ENCODE measurements at regions not wholly inside any gene's neighbourhood (a gene's known extent, or its start where the extent isn't known, plus 50 kb on each side); places are given as distances from the start of the nearest gene placed in this dataset.

DNA sequence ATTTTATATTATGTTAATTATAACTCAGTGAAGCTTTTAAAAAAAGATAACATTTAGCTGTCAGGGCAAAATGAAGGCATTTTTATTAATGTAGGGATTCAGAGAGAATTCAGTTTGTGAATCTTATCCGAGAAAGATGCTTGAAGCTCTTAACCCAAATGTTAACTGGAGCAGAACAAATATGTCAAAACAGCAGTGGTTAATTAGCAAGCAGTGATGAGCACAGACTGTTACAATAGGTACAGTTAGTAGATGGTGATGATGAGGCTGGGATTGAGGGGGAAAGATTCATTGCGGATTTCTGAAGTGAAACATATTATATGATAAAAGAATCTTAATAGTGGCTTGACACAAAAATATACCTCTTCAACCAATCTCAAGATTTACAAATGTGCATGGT is 356.7 kb downstream of the DIRAS2 start:
- Mint-ChIP-seq H3K27me3 (no peaks in the 10 kb centered on the region), H3K4me1 (ENCODE audit: low read depth) (no peaks in the 10 kb centered on the region)
- DNase-seq (ENCODE audit: low spot score, unreplicated experiment): no peak

DNA sequence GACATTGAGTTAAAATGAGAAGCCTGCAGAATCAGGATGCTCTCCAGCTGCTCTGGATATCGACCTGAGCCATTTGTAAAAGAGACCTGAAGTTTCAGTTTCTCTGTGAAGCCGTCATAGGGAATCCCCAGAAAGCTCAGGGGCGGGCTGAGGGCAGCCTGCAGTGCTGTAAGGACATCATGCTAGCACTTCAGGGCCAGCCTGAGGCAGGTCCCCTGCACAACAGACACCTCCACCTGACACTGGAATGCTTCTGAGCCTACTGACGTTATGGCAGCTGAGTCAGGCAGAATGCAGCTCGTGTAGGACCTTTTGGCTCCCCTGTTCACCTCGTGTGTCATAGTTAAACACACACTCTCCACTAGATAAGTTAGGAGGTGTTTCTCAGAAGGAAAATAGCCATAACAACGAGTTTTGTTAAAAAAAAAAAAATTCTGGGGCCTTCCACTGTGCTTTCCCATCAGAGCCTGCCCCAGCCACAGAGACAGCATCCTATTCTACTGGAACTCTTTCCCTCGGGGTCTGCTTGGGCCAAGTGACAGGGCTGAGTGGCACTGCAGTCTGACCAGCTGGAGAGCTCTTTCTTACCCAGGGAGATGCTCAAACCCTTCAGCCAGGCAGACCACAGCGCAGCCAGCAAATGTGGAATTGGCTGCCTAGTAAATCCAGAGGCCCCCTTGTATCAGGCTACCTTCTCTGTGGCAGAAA is 354.9 kb downstream of the DIRAS2 start:
- no peaks in the 10 kb centered on the region for H3K4me1 Mint-ChIP-seq (ENCODE audit: low read depth)
- DNase-seq (ENCODE audit: low spot score, unreplicated experiment): no peak
- H3K9me3 Mint-ChIP-seq (ENCODE audit: low read depth): no peaks in the 10 kb centered on the region
- H3K36me3 Mint-ChIP-seq (ENCODE audit: insufficient read depth): no peaks in the 10 kb centered on the region
- H3K27me3 Mint-ChIP-seq: peaks cover 3% of the 10 kb centered on the region
- no peak overlapping the region for H3K4me3 Mint-ChIP-seq (ENCODE audit: low read depth)
- no peak for TF ChIP-seq CTCF (IDR thresholded peaks at IDR 0.05; ENCODE audit: unreplicated experiment)
- no peak overlapping the region for H3K27ac Mint-ChIP-seq

More for the DNA sequence above, 356.7 kb downstream of the DIRAS2 start:
- Mint-ChIP-seq H3K9me3 (ENCODE audit: low read depth) (peaks cover 8% of the 10 kb centered on the region), H3K27ac (no peak overlapping the region), H3K36me3 (ENCODE audit: insufficient read depth) (no peaks in the 10 kb centered on the region), H3K4me3 (ENCODE audit: low read depth) (no peak overlapping the region)
- no peak for TF ChIP-seq CTCF (IDR thresholded peaks at IDR 0.05; ENCODE audit: unreplicated experiment)

GRCh38 chr9:90288275-90288639 is 354.4 kb downstream of the DIRAS2 start:
- no peak for TF ChIP-seq CTCF (IDR thresholded peaks at IDR 0.05; ENCODE audit: unreplicated experiment)
- Mint-ChIP-seq H3K27me3 (peaks cover 3% of the 10 kb centered on the region), H3K9me3 (ENCODE audit: low read depth) (no peaks in the 10 kb centered on the region), H3K4me3 (ENCODE audit: low read depth) (no peak overlapping the region), H3K36me3 (ENCODE audit: insufficient read depth) (no peaks in the 10 kb centered on the region), H3K27ac (no peak overlapping the region), H3K4me1 (ENCODE audit: low read depth) (no peaks in the 10 kb centered on the region)
- no peak for DNase-seq (ENCODE audit: low spot score, unreplicated experiment)

DNA sequence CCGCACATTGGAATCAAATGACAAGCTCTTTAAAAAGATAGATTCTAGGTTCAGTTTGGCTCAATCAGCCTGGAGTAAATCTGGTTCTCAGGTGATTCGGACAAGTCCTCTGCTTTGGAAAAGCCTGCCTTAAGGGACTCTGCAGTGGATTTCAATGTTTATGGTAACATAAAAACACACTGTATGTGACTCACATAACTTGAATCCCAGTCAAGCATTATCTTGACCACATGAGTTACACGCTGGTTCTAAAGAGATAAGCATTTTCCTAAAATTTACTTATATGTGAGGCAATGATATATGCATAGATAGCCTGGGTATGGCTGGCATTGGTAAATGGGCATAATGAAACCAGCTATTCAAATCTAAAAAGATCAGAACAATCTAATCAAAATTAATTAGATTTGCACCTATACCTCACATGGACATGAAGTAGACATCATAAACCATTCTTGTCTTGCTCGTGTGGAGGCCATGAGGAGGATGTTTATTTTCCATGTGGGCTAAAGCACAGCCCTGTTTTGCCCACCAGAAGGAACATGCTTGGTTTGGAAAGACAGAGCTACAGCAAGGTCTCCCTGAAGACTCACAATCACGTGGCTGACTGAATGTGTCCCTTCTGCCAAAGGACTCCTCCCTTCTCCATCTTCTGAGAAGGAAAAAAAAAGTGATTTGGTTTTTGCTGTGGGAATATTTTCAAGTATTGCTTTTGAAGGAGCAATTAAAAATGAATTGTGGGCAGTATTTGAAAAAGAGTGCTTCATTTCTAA is 351.7 kb downstream of the DIRAS2 start:
- Mint-ChIP-seq H3K4me1 (ENCODE audit: low read depth) (no peaks in the 10 kb centered on the region), H3K36me3 (ENCODE audit: insufficient read depth) (no peaks in the 10 kb centered on the region), H3K27me3 (peaks cover 3% of the 10 kb centered on the region), H3K9me3 (ENCODE audit: low read depth) (no peaks in the 10 kb centered on the region), H3K4me3 (ENCODE audit: low read depth) (no peak overlapping the region), H3K27ac (no peak overlapping the region)
- DNase-seq (ENCODE audit: low spot score, unreplicated experiment): no peak
- TF ChIP-seq CTCF (IDR thresholded peaks at IDR 0.05; ENCODE audit: unreplicated experiment): no peak

DNA sequence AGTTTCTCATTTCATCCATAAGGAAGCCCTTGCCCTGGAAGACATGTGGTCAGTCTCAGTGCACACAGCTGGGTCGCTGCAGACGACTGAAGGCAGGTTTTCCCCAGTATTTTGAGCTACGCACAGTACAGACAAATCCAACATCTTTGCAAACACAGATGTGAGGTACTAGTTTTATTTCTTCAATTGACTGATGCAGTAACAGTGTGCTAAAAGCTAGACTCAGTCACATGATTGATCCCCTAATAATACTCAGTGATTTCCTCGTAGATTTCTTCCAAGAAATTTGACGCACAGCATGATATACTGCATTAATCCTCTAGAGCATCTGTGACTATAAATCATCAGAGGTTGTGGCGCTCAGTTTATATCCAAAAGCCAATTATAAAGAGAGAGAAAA is 346.1 kb downstream of the DIRAS2 start:
- no peaks in the 10 kb centered on the region for H3K36me3 Mint-ChIP-seq (ENCODE audit: insufficient read depth)
- DNase-seq (ENCODE audit: low spot score, unreplicated experiment): no peak
- H3K4me3 Mint-ChIP-seq (ENCODE audit: low read depth): no peak overlapping the region
- peaks cover 5% of the 10 kb centered on the region for H3K4me1 Mint-ChIP-seq (ENCODE audit: low read depth)
- no peaks in the 10 kb centered on the region for H3K9me3 Mint-ChIP-seq (ENCODE audit: low read depth)
- peaks cover 3% of the 10 kb centered on the region for H3K27me3 Mint-ChIP-seq
- no peak for TF ChIP-seq CTCF (IDR thresholded peaks at IDR 0.05; ENCODE audit: unreplicated experiment)
- H3K27ac Mint-ChIP-seq: no peak overlapping the region
